Superior temporal gyrus (tissue), 1 donor: ENCODE measurements at regions not wholly inside any gene's neighbourhood (a gene's known extent, or its start where the extent isn't known, plus 50 kb on each side); places are given as distances from the start of the nearest gene placed in this dataset.
A peak's percentile ranks its signal among the peaks of the same experiment; 100 is the strongest.
"Not testable (repeated sequence)": the region's sequence is repeated elsewhere in the genome, so short reads cannot be mapped to it uniquely, and the experiment has no call there.

Experiments
- DNase-seq: peaks from one replicate; pipeline ENCODE4 v3.0.0-alpha.2; 2016; ENCODE audit errors: extremely low spot score

GRCh38 chrX:66110112-66110511 lies 53.9 kb upstream of the HEPH start:
- DNase-seq, result peak; percentile 6

GRCh38 chrX:66107860-66108259 lies 56.2 kb upstream of the HEPH start:
- not testable (repeated sequence) for DNase-seq

GRCh38 chrX:66102398-66102797 lies 61.6 kb upstream of the HEPH start:
- not testable (repeated sequence) for DNase-seq

- DNase-seq, result no peak
Observed at GRCh38 chrX:66098162-66098561, 58.3 kb upstream of the VSIG4 start.

- not testable (repeated sequence) for DNase-seq
Observed at GRCh38 chrX:66096987-66097386, 57.1 kb upstream of the VSIG4 start.

GRCh38 chrX:66090004-66090403 lies 50.1 kb upstream of the VSIG4 start:
- not testable (repeated sequence) for DNase-seq
